ENCODE measurements at regions not wholly inside any gene's neighbourhood (a gene's known extent, or its start where the extent isn't known, plus 50 kb on each side); places are given as distances from the start of the nearest gene placed in this dataset.

- ATAC-seq (no peak), DNase-seq (ENCODE audit: low spot score) (no peak)
- no peaks in the 10 kb centered on the region for H3K36me3 ChIP-seq (ENCODE audit: insufficient read depth)
- H3K27ac Mint-ChIP-seq, result no peak overlapping the region
- 0 out of 3 replicates have a peak, but pooled peaks cover 2% of the 10 kb centered on the region for H3K4me1 Mint-ChIP-seq
- H3K9me3 Mint-ChIP-seq, result no peaks in the 10 kb centered on the region
- H3K4me3 ChIP-seq, result no peak overlapping the region
- H3K36me3 Mint-ChIP-seq (ENCODE audit: low read depth), result no peaks in the 10 kb centered on the region
- no peaks in the 10 kb centered on the region for H3K79me2 ChIP-seq (replicated peaks; ENCODE audit: insufficient read depth)
- H3K9me2 ChIP-seq (ENCODE audit: insufficient read depth), result peaks cover 6% of the 10 kb centered on the region; the same call in 1 of the 2 replicates
- H3K4me3 Mint-ChIP-seq, result no peak overlapping the region
- no peaks in the 10 kb centered on the region for H3K4me1 ChIP-seq (ENCODE audit: insufficient read depth)
- H3K27me3 ChIP-seq (ENCODE audit: insufficient read depth), result no peaks in the 10 kb centered on the region
- peaks cover 2% of the 10 kb centered on the region for H3K27me3 Mint-ChIP-seq (ENCODE audit: insufficient read depth, low read depth, poor library complexity)
- no peak overlapping the region for H2AFZ ChIP-seq
- H3F3A ChIP-seq (replicated peaks; ENCODE audit: low read depth), result no peaks in the 10 kb centered on the region
- no peak overlapping the region for H3K4me2 ChIP-seq
- H4K20me1 ChIP-seq (replicated peaks; ENCODE audit: insufficient read depth), result no peaks in the 10 kb centered on the region
- no peak overlapping the region for H3K27ac ChIP-seq (ENCODE audit: low read depth)
- TF ChIP-seq REST (IDR thresholded peaks at IDR 0.05; ENCODE audit: unreplicated experiment), result no peak
These were observed 302.7 kb upstream of the PRDM1 start for GRCh38 chr6:105783333-105783935.

- Histone ChIP-seq H2AFZ (no peak overlapping the region), H3K9me2 (ENCODE audit: insufficient read depth) (peaks cover 6% of the 10 kb centered on the region; the same call in 1 of the 2 replicates), H3K27ac (ENCODE audit: low read depth) (no peak overlapping the region), H3K36me3 (ENCODE audit: insufficient read depth) (no peaks in the 10 kb centered on the region), H3K4me1 (ENCODE audit: insufficient read depth) (no peaks in the 10 kb centered on the region), H3F3A (replicated peaks; ENCODE audit: low read depth) (no peaks in the 10 kb centered on the region), H3K4me3 (no peak overlapping the region), H3K27me3 (ENCODE audit: insufficient read depth) (no peaks in the 10 kb centered on the region), H3K79me2 (replicated peaks; ENCODE audit: insufficient read depth) (no peaks in the 10 kb centered on the region), H3K4me2 (no peak overlapping the region), H4K20me1 (replicated peaks; ENCODE audit: insufficient read depth) (no peaks in the 10 kb centered on the region)
- no peak for DNase-seq (ENCODE audit: low spot score)
- Mint-ChIP-seq H3K9me3 (peaks cover 3% of the 10 kb centered on the region; the same call in 1 of the 3 replicates), H3K36me3 (ENCODE audit: low read depth) (no peaks in the 10 kb centered on the region), H3K27ac (no peak overlapping the region), H3K4me1 (no peaks in the 10 kb centered on the region), H3K4me3 (no peak overlapping the region), H3K27me3 (ENCODE audit: insufficient read depth, low read depth, poor library complexity) (peaks cover 2% of the 10 kb centered on the region)
- no peak for ATAC-seq
- TF ChIP-seq REST (IDR thresholded peaks at IDR 0.05; ENCODE audit: unreplicated experiment) (no peak), POLR2AphosphoS5 (IDR thresholded peaks at IDR 0.05; ENCODE audit: low read depth) (no peak), ZNF462 (CRISPR knock-in tag; IDR thresholded peaks at IDR 0.05) (no peak), STAT1 (IDR thresholded peaks at IDR 0.05; ENCODE audit: unreplicated experiment) (no peak), JUNB (IDR thresholded peaks at IDR 0.05; ENCODE audit: unreplicated experiment) (no peak)
These were observed 304.2 kb upstream of the PRDM1 start for GRCh38 chr6:105781915-105782314.
